Sigmoid colon (tissue), 4 donors: ENCODE measurements at regions not wholly inside any gene's neighbourhood (a gene's known extent, or its start where the extent isn't known, plus 50 kb on each side); places are given as distances from the start of the nearest gene placed in this dataset.

ENCODE experiments used
- CTCF ChIP-seq, 4 experiments: fragments of 450-650 bp in 3 of 4; fragments of 200-600 bp in 1 of 4; IDR thresholded peaks; one replicate each; pipeline ENCODE4 v1.5.1; 2016 to 2019; ENCODE audit warnings: antibody characterized with exemption in 4 of 4, mild to moderate bottlenecking in 3 of 4, moderate library complexity in 2 of 4
- POLR2A ChIP-seq, 2 donors: fragments of 450-650 bp; IDR thresholded peaks; one replicate each; pipeline ENCODE4 v1.6.1; 2016; ENCODE audit warnings: antibody characterized with exemption in 2 of 2, mild to moderate bottlenecking in 2 of 2, moderate library complexity in 2 of 2
- POLR2AphosphoS5 ChIP-seq, 4 donors: sonication (generic); formaldehyde crosslinking; IDR thresholded peaks; one replicate each; pipeline ENCODE4 v1.6.1; 2017; ENCODE audit warnings: antibody characterized with exemption in 4 of 4

DNA sequence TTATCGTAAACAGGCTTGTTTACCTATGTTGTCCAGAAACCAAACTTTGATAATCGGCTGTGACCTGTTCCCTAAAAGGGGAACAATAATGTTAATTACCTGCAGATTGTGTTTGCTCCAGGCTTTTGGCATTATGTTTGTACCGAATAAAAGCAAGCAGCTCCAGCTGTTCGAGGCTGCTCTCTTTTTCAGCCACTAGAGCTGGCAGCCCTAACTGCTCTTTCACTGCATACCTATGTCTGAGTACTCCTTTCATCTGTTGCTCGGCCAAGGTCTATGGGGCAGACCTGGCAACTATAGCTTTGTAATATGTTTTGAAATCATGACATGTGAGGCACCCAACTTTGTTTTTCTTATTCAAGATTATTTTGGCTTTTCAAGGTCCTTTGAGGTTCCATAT lies 77.8 kb upstream of the EHBP1 start:
- TF ChIP-seq POLR2A (IDR thresholded peaks at IDR 0.05) (no peak), CTCF (IDR thresholded peaks at IDR 0.05) (no peak), POLR2AphosphoS5 (IDR thresholded peaks at IDR 0.05) (no peak)
